ENCODE measurements at regions not wholly inside any gene's neighbourhood (a gene's known extent, or its start where the extent isn't known, plus 50 kb on each side); places are given as distances from the start of the nearest gene placed in this dataset.
A peak's percentile ranks its signal among the peaks of the same experiment; 100 is the strongest.
"Not testable (repeated sequence)": the region's sequence is repeated elsewhere in the genome, so short reads cannot be mapped to it uniquely, and the experiment has no call there.

DNA sequence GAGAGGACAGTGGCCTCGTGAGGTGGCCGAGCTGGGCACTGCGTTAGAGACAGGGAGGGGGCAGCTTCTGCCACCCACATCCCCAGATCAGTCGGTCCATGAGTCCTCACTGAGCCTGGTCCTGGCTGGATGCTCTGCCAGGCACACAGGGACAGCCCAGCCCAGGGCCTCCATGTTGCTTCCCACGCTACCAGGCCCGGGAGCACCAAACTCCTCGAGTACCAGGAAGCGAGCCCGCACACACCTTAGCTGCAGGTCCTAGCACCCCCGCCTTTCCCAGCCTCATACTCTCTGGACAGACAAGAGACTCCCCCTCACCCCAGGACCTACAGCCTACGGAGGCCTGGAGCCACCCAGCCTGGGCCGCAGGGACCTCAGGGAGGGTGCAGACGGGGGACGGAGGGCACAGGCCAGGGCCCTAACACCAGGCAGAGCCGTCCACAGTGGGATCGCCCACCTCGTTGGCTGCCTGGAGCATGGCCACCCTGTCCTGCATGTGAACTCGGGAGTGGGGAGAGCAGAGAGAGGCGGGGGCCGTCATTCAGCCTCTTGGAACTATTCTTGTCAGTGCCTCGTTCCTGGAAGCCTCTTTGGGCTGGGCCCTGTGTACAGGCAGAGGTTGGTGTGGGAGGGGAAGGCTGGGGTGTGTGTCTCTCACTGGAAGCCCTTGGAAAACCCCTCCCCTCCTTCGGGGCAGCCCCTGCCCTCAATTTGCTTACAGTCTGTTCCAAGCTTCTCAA is 90.9 kb upstream of the RUNX3 start:
- no peak for DNase-seq

GRCh38 chr1:25020173-25020845 is 90.2 kb upstream of the RUNX3 start:
- DNase-seq = no peak

DNA sequence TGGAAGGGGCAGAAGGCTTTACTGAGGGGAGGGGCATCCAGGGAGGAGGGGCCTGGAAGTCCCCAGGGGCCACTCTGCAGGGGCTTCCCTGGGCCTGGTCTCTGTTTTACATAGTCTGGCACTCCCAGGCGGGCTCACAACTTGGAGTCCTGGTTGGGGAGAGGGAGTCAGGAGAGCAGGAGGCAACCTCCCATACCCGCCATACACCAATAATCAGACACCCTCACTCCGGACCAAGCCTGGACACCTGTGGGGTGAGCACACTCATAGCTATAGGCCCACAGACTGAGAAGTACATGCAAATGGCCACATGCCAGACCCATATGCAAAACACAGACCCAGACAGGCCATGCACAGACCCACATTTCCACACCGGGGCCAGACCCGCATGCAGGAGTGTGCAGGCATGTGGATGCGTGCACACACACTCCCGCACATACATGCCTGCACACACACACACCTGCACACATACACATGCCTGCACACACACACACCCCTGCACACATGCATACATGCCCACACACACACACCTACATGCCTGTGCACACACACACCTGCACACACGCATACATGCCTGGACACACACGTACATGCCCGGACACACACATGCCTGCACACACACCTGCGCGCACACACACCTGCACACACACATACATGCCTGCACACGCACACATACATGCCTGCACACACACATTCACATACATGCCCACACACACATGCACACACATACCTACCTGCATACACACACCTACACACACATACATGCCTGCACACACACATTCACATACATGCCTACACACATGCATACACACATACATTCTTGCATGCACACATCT is 89.5 kb upstream of the RUNX3 start:
- no peak for DNase-seq

GRCh38 chr1:25018943-25019336 is 88.9 kb upstream of the RUNX3 start:
- DNase-seq = no peak

DNA sequence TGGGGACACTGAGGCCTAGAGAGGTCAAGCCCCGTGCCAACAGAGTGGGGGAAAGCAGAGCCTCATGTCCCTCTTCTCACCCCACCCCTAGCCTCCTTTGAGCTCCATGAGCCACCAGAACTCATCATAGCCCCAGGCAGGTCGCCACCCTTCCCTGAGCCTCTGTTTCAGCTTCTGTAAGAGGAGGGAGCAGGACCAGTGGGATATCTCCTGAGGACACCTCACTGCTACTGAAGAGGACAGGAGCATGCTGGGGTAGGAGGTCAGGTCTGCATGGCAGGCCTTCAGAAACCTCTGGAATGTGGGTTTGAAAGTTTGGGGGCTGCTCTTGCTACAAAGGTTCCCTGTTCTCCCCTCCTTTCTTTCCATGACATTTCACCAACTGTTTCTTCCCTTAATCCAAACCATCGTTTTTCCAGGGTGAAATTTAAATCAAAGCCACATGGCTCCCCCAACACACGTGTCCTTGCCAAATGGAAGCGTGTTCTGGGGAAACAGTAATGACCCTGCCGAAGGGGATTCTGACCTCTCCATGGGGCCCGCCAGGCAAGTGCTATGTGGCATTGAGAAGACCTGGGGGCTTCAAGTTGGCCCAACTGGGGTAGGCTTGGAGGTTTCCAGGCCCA is 88.1 kb upstream of the RUNX3 start:
- DNase-seq = no peak

GRCh38 chr1:25017436-25018109 is 87.5 kb upstream of the RUNX3 start:
- no peak for DNase-seq

DNA sequence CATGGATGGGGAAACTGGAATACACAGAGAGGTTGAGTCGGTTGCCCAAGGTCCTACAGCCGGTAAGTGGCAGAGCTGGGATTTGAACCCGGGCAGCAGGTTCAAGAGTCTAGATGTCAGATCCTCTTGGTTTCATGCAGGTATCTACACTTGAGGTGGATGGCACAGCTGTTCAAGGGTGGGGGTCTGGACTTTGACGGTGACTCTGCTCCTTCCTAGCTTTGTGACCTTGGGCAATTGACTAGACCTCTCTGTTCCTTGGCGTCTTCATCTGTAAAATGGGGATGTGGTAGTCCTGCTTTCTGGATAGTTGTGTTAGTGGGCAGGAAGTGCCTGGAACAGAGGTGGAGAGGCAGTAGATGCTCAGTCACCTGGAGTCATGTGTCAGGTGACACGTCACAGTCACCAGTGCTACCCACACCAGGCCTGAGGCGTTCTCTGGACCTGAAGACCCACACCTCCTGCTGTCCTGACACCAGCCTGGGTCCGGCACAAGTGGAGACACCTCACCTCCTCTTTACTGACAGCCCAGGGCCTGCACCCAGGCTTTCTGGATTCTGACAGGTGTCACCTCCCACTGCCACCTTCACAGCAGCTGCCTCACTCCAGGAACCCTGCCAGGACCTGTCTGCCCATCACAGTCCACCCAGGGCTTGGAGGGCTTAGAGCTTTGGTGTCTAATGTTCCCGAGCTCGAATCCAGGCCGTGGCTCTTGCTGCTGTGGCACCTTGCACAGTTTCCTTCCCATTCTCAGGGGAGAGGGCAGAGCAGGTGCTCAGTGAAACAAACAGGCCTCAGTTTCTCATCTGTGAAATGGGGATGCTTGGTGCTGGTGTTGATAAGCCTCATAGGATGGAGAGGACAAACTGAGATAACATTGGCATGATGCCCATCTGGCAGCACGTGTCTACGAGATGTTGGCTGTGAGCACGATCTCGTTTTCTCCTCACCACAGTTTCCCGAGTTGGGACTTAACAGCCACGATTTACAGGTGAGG is 83.2 kb upstream of the RUNX3 start:
- no peak for DNase-seq

DNA sequence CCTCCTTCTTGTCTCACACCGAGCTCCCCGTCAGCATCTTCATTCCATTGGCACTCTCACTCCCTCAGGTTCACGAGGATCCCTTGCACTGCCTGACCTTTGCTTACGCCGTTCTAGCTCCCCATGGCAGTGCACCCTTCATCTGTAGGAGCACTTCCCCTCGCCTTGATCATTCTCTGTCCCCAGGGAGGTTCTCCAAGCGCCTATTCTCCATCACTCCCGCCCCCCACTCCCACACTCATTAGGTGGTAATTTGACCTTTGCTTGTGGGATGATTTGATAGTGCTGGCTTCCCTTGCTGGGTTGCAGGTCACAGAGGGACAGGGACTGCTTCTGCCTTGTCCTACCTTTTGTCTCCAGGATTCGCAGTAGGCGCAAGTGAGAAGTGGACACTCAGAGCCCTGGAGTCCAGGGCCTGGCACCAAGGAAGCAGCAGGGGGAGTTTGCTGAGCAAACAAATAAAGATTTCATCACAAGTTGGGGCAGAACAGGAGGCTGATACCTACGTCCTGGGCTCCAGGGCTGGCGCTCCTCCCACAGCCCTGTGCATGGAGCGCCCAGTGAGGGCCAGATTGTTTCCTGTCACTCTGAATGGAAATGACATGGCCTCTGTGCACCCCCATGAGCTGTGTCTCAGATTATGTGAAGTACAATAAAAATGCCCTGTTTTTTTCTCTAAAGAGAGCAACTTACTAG is 82.0 kb upstream of the RUNX3 start:
- no peak for DNase-seq

DNA sequence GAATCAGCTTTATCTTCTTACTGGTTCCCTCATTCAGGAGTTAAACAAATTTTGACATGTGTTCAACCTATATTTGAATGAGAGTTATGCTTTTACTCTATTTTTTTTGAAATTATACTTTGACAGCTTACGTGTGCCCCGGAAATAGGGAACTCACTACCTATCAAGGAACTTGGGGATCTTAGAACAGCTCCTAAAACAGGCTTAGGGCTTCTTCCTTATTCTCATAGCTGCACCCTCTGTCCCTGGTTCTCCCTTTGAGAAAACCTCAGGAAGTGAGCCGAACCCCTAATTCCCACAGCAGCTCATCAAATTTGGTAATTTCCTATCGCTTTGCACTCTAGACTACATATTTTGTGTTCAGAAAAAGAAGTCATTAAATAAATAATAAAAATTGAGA is 81.2 kb upstream of the RUNX3 start:
- DNase-seq = no peak

DNA sequence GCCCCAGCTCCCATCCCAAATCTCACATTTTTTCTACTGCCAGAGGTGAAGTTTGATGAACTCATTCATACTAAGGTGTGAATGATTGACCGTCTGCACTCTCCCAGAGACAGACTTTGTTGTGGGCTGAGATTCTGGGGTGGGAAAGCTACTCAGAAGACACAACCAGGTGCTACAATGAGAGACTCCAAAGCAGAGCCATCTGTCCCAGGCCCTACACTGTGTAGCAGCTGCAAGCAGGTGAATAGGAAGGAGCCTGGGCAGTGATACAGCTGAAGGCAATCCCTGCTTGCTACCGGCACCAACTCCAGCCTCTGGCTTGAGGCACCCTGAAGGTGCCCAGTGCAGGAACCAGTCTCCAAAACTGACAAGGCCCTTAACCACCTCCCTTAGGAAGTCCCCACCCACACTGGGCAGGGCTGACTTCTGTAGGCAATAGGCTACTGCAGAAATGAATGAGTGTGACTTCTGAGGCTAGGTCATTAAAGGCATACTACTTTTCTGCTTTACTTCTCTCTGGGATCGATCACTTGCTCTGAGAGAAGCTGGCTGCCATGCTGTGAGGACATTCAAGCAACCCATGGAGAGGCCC is 79.7 kb upstream of the RUNX3 start:
- DNase-seq = peak; percentile 40

DNA sequence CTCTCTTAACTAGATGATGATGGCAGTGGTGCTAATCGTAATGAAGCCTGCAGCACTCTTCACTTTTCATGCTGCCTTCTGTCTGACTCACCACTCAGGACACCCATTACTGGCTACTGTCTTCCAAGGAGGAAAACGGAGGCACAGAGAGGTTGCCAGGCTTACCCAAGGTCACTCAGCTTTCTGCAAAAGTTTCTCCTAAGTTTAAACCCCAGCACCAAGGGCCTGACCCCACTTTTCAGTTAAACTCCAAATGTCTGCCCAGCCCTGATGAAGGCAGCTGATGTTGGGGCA is 78.1 kb upstream of the RUNX3 start:
- DNase-seq = no peak

GRCh38 chr1:25007390-25008191 is 77.5 kb upstream of the RUNX3 start:
- not testable (repeated sequence) for DNase-seq

DNA sequence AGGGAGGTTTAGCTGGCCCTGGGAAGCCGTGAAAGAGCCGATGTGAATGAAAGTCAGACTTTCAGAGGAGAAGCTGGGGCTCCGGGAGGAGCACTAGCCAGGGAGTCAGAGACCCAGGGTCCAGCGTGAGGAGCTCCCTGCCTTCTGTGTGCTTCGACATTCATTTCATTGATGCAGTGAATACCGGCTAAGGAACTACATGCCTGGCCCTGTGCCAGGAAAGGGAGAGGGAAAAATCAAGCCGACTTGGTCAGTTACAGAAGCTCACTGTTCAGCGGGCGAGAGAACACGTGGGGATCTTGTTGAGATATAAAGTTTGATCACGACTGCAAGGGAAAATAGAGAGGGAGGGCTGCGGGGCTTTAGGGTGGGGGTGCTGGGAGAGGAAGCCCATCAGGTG is 76.7 kb upstream of the RUNX3 start:
- no peak for DNase-seq

DNA sequence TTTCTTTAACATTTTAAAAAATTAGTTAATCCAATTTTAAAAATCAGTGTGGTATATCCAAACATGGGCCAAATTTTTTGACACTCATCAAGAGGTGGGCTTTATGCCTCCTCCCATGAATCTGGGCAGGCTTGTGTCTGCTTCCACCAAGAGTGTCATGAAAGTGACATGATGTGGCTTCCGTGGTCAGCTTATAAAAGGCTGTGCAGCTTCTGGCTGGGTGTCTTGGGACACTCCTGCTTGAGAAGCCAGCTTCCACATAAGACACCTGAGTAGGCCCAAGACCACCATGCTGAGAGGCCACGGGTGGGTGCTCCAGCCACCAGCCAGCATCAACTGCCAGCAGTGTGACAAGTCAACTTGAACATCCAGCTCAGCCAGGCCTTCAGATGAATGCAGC is 74.3 kb upstream of the RUNX3 start:
- DNase-seq = no peak

DNA sequence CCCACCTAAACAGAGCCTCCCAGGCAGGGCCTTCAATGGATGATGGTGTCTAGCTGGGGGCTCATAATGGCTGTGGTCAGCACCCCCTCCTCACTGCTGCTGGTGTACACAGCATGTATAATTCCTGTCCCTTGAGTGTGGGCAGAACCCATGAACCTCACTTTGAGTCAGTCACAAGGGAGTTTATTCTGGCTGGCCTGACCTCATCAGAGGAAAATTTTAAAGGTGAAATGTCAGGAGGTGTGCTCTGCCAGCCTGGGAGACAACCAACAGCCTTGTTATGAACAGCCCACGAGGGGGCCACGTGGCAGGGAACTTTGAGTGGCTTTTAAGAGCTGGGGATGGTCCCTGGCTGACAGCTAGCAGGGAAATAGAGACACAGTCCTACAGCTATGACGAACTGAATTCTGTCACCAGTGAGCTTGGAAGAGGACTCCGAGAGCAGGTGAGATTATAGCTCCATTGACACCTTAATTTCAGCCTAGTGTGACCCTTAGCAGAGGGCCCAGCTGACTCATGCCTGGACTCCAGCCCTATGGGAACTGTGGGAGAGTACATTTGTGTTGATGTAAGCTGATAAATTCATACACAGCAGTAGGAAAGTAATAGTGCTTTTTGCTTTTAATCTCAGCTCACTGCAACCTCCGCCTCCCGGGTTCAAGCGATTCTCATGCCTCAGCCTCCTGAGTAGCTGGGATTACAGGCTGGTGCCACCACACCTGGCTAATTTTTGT is 73.5 kb upstream of the RUNX3 start:
- no peak for DNase-seq

GRCh38 chr1:25003000-25003399 is 72.9 kb upstream of the RUNX3 start:
- DNase-seq = no peak

DNA sequence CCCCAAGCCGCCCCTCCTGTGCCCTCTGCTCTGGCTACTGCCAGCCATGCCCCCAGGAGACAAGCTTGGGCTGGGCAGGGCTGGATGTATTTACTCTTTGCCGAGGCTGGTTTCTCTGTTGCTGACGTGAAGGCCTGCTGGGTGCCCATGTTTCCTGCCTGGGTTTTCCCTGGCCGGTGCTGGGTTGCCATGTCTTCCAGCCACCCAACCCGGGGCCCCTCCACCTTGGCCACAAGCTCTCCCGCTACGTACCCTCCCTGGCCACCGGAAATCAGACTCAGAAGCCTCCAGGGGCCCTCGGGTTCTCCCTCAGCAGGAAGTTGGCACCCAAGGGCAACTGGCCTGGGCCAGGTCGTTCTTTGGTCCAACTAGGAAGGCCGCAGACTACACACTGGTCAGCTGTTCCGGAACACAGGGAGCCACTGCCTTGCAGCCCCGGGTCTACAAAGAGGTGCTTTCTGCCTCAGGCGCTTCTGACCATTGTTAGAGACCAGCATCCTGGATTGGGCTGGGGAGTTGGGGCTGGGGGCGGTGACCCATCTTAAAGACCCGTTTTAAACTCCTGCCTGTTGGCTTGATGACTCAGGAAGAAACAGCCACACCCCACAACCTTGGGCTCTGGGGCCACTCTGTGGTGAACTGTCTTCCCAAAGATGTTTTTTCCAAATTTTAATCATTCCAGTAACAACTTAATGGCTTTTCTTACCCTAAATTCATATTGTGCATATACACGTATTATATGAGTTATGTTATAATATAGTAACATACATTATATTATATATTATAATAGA is 71.2 kb upstream of the RUNX3 start:
- DNase-seq = no peak

DNA sequence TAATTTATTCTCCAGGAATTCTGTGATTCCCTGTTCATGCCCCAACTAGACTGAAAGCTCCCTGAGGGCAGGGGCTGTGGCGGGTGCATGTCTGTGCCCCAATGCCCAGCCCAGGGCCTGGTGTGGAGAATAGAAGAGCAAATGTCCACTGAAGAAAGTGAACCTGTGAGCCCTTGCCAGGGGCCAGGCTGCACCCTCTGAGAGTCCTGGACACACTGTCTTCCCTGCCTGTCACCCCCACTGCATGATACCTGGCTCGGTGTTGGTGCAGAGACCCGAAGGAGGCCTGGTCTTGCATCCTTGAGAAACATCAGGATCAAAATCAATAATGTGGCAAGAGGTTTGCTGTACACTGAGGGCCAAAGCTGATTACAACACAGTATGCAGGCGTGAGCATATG is 69.8 kb upstream of the RUNX3 start:
- DNase-seq = no peak

All from activated naive CD4-positive, alpha-beta T cell treated with anti-CD3 and anti-CD28 coated beads, Interleukin-2, amount 50 U/mL, for 16 hours (primary cell).